OCI-LY1 (cell line): ENCODE measurements at regions not wholly inside any gene's neighbourhood (a gene's known extent, or its start where the extent isn't known, plus 50 kb on each side); places are given as distances from the start of the nearest gene placed in this dataset.

Experiments
- EZH2 ChIP-seq: fragments of 200-600 bp; sonication (generic), shearing (Covaris generic); IDR thresholded peaks from 2 replicates; pipeline ENCODE4 v1.8.0; 2017; ENCODE audit warnings: borderline replicate concordance, mixed run types, mild to moderate bottlenecking, antibody characterized with exemption, low read length, moderate library complexity, mixed read lengths
- TF ChIP-seq, protein P1 (sequence below): fragments of 200-600 bp; sonication (generic), shearing (Covaris generic); IDR thresholded peaks from 2 replicates; pipeline ENCODE4 v1.5.1; 2017; ENCODE audit warnings: mild to moderate bottlenecking, antibody characterized with exemption, low read length, moderate library complexity, mixed read lengths

GRCh38 chr6:67190733-67191132 is 1444.3 kb upstream of the ADGRB3 start:
- TF ChIP-seq, protein P1, sequence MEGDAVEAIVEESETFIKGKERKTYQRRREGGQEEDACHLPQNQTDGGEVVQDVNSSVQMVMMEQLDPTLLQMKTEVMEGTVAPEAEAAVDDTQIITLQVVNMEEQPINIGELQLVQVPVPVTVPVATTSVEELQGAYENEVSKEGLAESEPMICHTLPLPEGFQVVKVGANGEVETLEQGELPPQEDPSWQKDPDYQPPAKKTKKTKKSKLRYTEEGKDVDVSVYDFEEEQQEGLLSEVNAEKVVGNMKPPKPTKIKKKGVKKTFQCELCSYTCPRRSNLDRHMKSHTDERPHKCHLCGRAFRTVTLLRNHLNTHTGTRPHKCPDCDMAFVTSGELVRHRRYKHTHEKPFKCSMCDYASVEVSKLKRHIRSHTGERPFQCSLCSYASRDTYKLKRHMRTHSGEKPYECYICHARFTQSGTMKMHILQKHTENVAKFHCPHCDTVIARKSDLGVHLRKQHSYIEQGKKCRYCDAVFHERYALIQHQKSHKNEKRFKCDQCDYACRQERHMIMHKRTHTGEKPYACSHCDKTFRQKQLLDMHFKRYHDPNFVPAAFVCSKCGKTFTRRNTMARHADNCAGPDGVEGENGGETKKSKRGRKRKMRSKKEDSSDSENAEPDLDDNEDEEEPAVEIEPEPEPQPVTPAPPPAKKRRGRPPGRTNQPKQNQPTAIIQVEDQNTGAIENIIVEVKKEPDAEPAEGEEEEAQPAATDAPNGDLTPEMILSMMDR: no peak
- TF ChIP-seq EZH2: no peak
